ENCODE measurements at regions not wholly inside any gene's neighbourhood (a gene's known extent, or its start where the extent isn't known, plus 50 kb on each side); places are given as distances from the start of the nearest gene placed in this dataset.

GRCh38 chr12:41743835-41744234 is 400.8 kb downstream of the GXYLT1 start:
- ChIA-PET CTCF (interaction anchor here (0.7 kb wide), 1 partner anchor 83 kb away, joined by 4 read pairs; no protein-coding TSS in a partner anchor), POLR2A (no interaction called here)
- no peak for TF ChIP-seq TP53 (CRISPR knock-in tag; IDR thresholded peaks at IDR 0.05)
- no peak for TF ChIP-seq ERG (CRISPR knock-in tag; IDR thresholded peaks at IDR 0.05)
- TF ChIP-seq SMAD3 (CRISPR knock-in tag; IDR thresholded peaks at IDR 0.05; ENCODE audit: borderline replicate concordance): no peak
- TF ChIP-seq TCF7 (CRISPR knock-in tag; IDR thresholded peaks at IDR 0.05; ENCODE audit: low read depth): no peak
- TF ChIP-seq ZBTB43 (CRISPR knock-in tag; IDR thresholded peaks at IDR 0.05): no peak
- H3K4me3 Mint-ChIP-seq: no peak overlapping the region
- H3K36me3 Mint-ChIP-seq: no peaks in the 10 kb centered on the region
- ATAC-seq (no peak), DNase-seq (ENCODE audit: low spot score) (no peak)
- no peaks in the 10 kb centered on the region; the same call in 1 of the 2 replicates for H3K27me3 Mint-ChIP-seq (ENCODE audit: low read depth)
- no peak overlapping the region for H3K27ac Mint-ChIP-seq
- H3K4me1 Mint-ChIP-seq: no peaks in the 10 kb centered on the region
- H3K9me3 Mint-ChIP-seq: peaks cover 13% of the 10 kb centered on the region

GRCh38 chr12:41739066-41739465 is 405.6 kb downstream of the GXYLT1 start:
- peaks cover 23% of the 10 kb centered on the region for H3K9me3 Mint-ChIP-seq
- TF ChIP-seq EMX1 (CRISPR knock-in tag; IDR thresholded peaks at IDR 0.05) (no peak), ZNF671 (CRISPR knock-in tag; IDR thresholded peaks at IDR 0.05) (no peak), FOXP4 (CRISPR knock-in tag; IDR thresholded peaks at IDR 0.05) (no peak), NFE2L1 (CRISPR knock-in tag; IDR thresholded peaks at IDR 0.05) (no peak), OVOL2 (CRISPR knock-in tag; IDR thresholded peaks at IDR 0.05; ENCODE audit: borderline replicate concordance) (no peak)
- H3K4me1 Mint-ChIP-seq: peaks cover 4% of the 10 kb centered on the region
- no peak for DNase-seq (ENCODE audit: low spot score)
- no peaks in the 10 kb centered on the region for H3K27me3 Mint-ChIP-seq (ENCODE audit: low read depth)
- ATAC-seq: no peak
- no peaks in the 10 kb centered on the region for H3K36me3 Mint-ChIP-seq
- ChIA-PET CTCF (no interaction called here), POLR2A (interaction anchor here (0.6 kb wide), 1 partner anchor 205 kb away, joined by 3 read pairs; no protein-coding TSS in a partner anchor)
- no peak overlapping the region for H3K4me3 Mint-ChIP-seq
- no peak overlapping the region for H3K27ac Mint-ChIP-seq

GRCh38 chr12:41737423-41737822 is 407.3 kb downstream of the GXYLT1 start:
- Mint-ChIP-seq H3K36me3 (no peaks in the 10 kb centered on the region), H3K27ac (no peak overlapping the region), H3K4me1 (peaks cover 4% of the 10 kb centered on the region), H3K9me3 (peaks cover 27% of the 10 kb centered on the region), H3K4me3 (no peak overlapping the region), H3K27me3 (ENCODE audit: low read depth) (no peaks in the 10 kb centered on the region)
- CTCF ChIA-PET: no interaction called here
- DNase-seq (ENCODE audit: low spot score) (no peak), ATAC-seq (no peak)
- POLR2A ChIA-PET: no interaction called here
- TF ChIP-seq SP1 (CRISPR knock-in tag; conservative IDR thresholded peaks at IDR 0.05): no peak
- no peak for TF ChIP-seq PRDM15 (CRISPR knock-in tag; IDR thresholded peaks at IDR 0.05)
- no peak for TF ChIP-seq ZSCAN18 (CRISPR knock-in tag; IDR thresholded peaks at IDR 0.05)
- TF ChIP-seq NR3C1 (CRISPR knock-in tag; conservative IDR thresholded peaks at IDR 0.05; ENCODE audit: low read depth): no peak
- TF ChIP-seq HMGA2 (CRISPR knock-in tag; IDR thresholded peaks at IDR 0.05): no peak
- no peak for TF ChIP-seq CREM (CRISPR knock-in tag; IDR thresholded peaks at IDR 0.05)
- no peak for TF ChIP-seq NR1H2 (CRISPR knock-in tag; IDR thresholded peaks at IDR 0.05)
- TF ChIP-seq TCF7 (CRISPR knock-in tag; IDR thresholded peaks at IDR 0.05; ENCODE audit: low read depth): no peak
- TF ChIP-seq AFF4 (CRISPR knock-in tag; IDR thresholded peaks at IDR 0.05; ENCODE audit: borderline replicate concordance): no peak
- no peak for TF ChIP-seq ZNF396 (CRISPR knock-in tag; IDR thresholded peaks at IDR 0.05; ENCODE audit: borderline replicate concordance)
- TF ChIP-seq ZBTB21 (CRISPR knock-in tag; IDR thresholded peaks at IDR 0.05; ENCODE audit: borderline replicate concordance): no peak

Measured in WTC11 (cell line).